ENCODE measurements at regions not wholly inside any gene's neighbourhood (a gene's known extent, or its start where the extent isn't known, plus 50 kb on each side); places are given as distances from the start of the nearest gene placed in this dataset.
"Not testable (repeated sequence)": the region's sequence is repeated elsewhere in the genome, so short reads cannot be mapped to it uniquely, and the experiment has no call there.

GRCh38 chr14:106011631-106012360 lies 485.4 kb downstream of the TMEM121 start:
- not testable (repeated sequence) for TF ChIP-seq TAF1, POLR2AphosphoS5, POLR2A (IDR thresholded peaks at IDR 0.05; ENCODE audit: low read depth, low read length)
